ENCODE measurements at regions not wholly inside any gene's neighbourhood (a gene's known extent, or its start where the extent isn't known, plus 50 kb on each side); places are given as distances from the start of the nearest gene placed in this dataset.

DNA sequence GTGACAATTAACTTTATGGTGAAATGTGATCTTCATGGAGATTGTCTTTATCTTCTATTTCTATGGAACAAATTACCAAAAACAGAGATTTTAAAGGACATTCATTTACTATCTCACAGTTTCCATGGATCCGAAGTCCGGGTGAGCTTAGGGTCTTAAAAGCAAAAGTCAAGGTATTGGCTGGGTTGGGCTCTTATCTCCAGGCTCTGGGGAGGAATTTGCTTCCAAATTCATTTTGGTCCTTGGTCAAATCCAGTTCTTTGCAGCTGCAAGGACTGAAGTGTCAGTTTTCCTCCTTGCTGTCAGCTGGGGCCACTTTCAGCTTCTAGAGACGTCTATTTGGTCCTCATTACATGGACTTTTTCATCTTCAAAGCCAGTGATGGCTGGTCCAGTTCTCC is 395.8 kb upstream of the MAF start:
- Histone ChIP-seq H3K4me3 (ENCODE audit: low read depth, low read length) (no peak overlapping the region), H3K27me3 (ENCODE audit: control insufficient read depth, insufficient read depth, low read length) (no peaks in the 10 kb centered on the region), H3K9me3 (ENCODE audit: control insufficient read depth, insufficient read depth, low read length) (no peaks in the 10 kb centered on the region), H3K27ac (ENCODE audit: low read depth, low read length) (no peak overlapping the region)
- POLR2A ChIA-PET = no interaction called here
- CTCF ChIA-PET = interaction anchor here (1.3 to 5.3 kb wide), 2 partner anchors 372 to 377 kb away, joined by 10 to 69 read pairs; no protein-coding TSS in a partner anchor
- DNase-seq (ENCODE audit: low read depth, low spot score) = no peak
- TF ChIP-seq, protein P1, sequence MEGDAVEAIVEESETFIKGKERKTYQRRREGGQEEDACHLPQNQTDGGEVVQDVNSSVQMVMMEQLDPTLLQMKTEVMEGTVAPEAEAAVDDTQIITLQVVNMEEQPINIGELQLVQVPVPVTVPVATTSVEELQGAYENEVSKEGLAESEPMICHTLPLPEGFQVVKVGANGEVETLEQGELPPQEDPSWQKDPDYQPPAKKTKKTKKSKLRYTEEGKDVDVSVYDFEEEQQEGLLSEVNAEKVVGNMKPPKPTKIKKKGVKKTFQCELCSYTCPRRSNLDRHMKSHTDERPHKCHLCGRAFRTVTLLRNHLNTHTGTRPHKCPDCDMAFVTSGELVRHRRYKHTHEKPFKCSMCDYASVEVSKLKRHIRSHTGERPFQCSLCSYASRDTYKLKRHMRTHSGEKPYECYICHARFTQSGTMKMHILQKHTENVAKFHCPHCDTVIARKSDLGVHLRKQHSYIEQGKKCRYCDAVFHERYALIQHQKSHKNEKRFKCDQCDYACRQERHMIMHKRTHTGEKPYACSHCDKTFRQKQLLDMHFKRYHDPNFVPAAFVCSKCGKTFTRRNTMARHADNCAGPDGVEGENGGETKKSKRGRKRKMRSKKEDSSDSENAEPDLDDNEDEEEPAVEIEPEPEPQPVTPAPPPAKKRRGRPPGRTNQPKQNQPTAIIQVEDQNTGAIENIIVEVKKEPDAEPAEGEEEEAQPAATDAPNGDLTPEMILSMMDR (IDR thresholded peaks at IDR 0.05; ENCODE audit: low read depth, low read length) = no peak

DNA sequence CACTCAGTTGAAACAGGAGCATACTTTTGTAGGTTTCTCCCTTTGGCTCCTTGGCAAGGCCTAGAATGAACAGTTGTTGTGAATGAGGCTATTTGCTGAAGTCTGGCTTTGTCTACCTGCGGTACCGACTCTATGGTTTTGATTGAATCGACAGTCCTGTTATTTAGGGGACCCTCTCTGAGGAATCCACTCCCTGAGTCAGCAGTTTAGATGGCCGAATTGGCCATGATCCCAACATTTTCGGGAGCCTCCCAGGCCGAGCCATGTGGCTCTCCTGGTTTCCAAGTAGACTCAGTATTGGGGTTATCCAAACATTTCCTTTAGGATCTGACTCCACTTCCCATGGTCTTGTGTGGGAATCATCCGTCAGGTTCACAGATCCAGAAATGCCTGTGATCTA is 394.8 kb upstream of the MAF start:
- no peaks in the 10 kb centered on the region for H3K9me3 ChIP-seq (ENCODE audit: control insufficient read depth, insufficient read depth, low read length)
- no peak overlapping the region for H3K27ac ChIP-seq (ENCODE audit: low read depth, low read length)
- no peak overlapping the region for H3K4me3 ChIP-seq (ENCODE audit: low read depth, low read length)
- no peak for DNase-seq (ENCODE audit: low read depth, low spot score)
- CTCF ChIA-PET = interaction anchor here (0.6 to 3.0 kb wide), 4 partner anchors 14 to 374 kb away, joined by 3 to 17 read pairs (median 4); no protein-coding TSS in a partner anchor
- POLR2A ChIA-PET = no interaction called here
- TF ChIP-seq, protein P1 (IDR thresholded peaks at IDR 0.05; ENCODE audit: low read depth, low read length) = no peak
- no peaks in the 10 kb centered on the region for H3K27me3 ChIP-seq (ENCODE audit: control insufficient read depth, insufficient read depth, low read length)

DNA sequence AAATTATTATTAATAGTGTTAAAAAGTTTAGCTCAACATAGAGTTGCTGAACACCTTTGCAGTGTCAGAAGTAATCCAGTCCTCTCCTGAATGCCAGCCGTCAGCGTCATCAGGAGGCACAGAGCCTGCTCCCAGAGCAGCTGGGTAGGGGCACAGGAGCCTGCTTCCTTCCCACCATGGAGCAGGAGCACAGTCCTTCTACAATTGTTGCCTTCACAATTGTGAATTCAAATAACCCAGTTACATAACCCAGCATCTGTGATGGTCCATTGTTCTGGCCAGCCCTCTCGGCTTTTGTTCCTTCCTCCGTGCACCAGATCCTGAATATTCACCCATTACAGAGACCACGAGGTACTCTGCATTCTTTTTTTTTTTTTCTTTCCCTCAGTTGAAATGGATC is 393.9 kb upstream of the MAF start:
- no peaks in the 10 kb centered on the region for H3K27me3 ChIP-seq (ENCODE audit: control insufficient read depth, insufficient read depth, low read length)
- ChIA-PET POLR2A (no interaction called here), CTCF (interaction anchor here (0.6 to 3.0 kb wide), 4 partner anchors 13 to 392 kb away, joined by 3 to 17 read pairs (median 4); no protein-coding TSS in a partner anchor)
- TF ChIP-seq, protein P1 (IDR thresholded peaks at IDR 0.05; ENCODE audit: low read depth, low read length) = no peak
- no peak overlapping the region for H3K27ac ChIP-seq (ENCODE audit: low read depth, low read length)
- no peak for DNase-seq (ENCODE audit: low read depth, low spot score)
- no peak overlapping the region for H3K4me3 ChIP-seq (ENCODE audit: low read depth, low read length)
- no peaks in the 10 kb centered on the region for H3K9me3 ChIP-seq (ENCODE audit: control insufficient read depth, insufficient read depth, low read length)

DNA sequence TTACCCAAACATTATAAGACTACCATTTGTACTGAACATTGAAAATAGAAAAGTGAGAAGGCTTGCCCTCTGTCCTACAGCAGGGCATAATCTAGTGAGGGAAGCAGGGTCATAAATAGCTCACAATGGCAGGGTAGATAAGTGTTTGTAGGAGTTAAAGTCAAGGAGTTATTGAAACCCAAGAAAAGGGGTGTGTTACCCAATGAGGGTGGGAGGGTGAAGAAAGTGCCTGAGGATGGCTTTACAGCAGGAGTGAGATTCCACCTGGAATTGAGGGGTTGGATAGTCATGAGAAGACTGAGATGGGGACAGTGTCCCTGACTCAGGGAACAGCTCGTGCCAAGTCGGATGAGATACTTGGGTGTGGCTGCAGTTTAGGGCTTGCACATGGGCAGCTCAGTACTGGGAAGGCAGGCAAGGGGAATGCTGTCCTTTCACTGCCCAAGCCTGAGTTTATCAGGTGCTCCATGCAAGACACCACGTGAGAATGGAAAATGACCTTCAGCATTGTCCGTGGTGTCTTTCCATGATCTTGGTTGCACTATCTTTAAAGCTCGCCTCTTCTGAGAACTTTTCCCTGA is 393.2 kb upstream of the MAF start:
- no peak for DNase-seq (ENCODE audit: low read depth, low spot score)
- H3K27me3 ChIP-seq (ENCODE audit: control insufficient read depth, insufficient read depth, low read length) = no peaks in the 10 kb centered on the region
- no peak overlapping the region for H3K27ac ChIP-seq (ENCODE audit: low read depth, low read length)
- H3K4me3 ChIP-seq (ENCODE audit: low read depth, low read length) = no peak overlapping the region
- POLR2A ChIA-PET = no interaction called here
- no peaks in the 10 kb centered on the region for H3K9me3 ChIP-seq (ENCODE audit: control insufficient read depth, insufficient read depth, low read length)
- TF ChIP-seq, protein P1 (IDR thresholded peaks at IDR 0.05; ENCODE audit: low read depth, low read length) = no peak
- CTCF ChIA-PET = interaction anchor here (3.0 kb wide), 1 partner anchor 376 kb away, joined by 17 read pairs; no protein-coding TSS in a partner anchor

DNA sequence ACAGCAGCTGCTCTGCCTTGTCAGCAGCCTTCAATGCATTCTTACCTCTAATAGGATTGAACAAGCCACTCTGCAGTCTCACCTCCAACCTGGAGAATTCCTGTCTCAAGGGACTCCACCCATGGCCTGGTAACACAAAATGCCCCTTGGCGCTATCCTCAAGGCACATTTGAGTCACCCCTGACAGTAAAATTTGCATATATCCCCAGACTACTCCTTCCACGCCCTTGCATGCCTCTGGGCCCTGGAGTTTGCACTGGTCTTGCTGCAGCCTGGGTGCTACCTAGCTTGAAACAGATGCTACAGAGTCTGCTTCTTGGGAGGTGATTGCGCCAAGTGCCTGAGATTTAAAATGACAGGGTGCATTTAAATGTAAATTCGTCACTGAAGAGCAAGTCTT is 391.4 kb upstream of the MAF start:
- Histone ChIP-seq H3K27me3 (ENCODE audit: control insufficient read depth, insufficient read depth, low read length) (no peaks in the 10 kb centered on the region), H3K4me3 (ENCODE audit: low read depth, low read length) (no peak overlapping the region), H3K27ac (ENCODE audit: low read depth, low read length) (no peak overlapping the region), H3K9me3 (ENCODE audit: control insufficient read depth, insufficient read depth, low read length) (no peaks in the 10 kb centered on the region)
- TF ChIP-seq, protein P1 (IDR thresholded peaks at IDR 0.05; ENCODE audit: low read depth, low read length) = no peak
- POLR2A ChIA-PET = no interaction called here
- CTCF ChIA-PET = no interaction called here
- DNase-seq (ENCODE audit: low read depth, low spot score) = no peak
